C4-2B (cell line): ENCODE measurements at regions not wholly inside any gene's neighbourhood (a gene's known extent, or its start where the extent isn't known, plus 50 kb on each side); places are given as distances from the start of the nearest gene placed in this dataset.

ENCODE experiments used
- CTCF ChIP-seq: fragments of 450-650 bp; conservative IDR thresholded peaks from 2 replicates; pipeline ENCODE4 v1.5.1; 2017; ENCODE audit warnings: mild to moderate bottlenecking
- ZFX ChIP-seq: fragments of 450-650 bp; IDR thresholded peaks from 2 replicates; pipeline ENCODE4 v1.6.1; 2017

GRCh38 chr9:19677924-19678323 is 110.9 kb downstream of the SLC24A2 start:
- TF ChIP-seq CTCF (no peak), ZFX (no peak)
